PC-9 (cell line): ENCODE measurements at regions not wholly inside any gene's neighbourhood (a gene's known extent, or its start where the extent isn't known, plus 50 kb on each side); places are given as distances from the start of the nearest gene placed in this dataset.

ENCODE experiments used
- EZH2 ChIP-seq: fragments of 200-600 bp; sonication (generic); IDR thresholded peaks from 2 replicates; pipeline ENCODE4 v1.8.0; 2017; ENCODE audit warnings: antibody characterized with exemption, low read depth
- TF ChIP-seq, protein P1 (sequence below): fragments of 200-600 bp; sonication (generic); conservative IDR thresholded peaks from 2 replicates; pipeline ENCODE4 v1.6.1; 2017; ENCODE audit warnings: mixed run types, antibody characterized with exemption, mild to moderate bottlenecking, moderate library complexity

DNA sequence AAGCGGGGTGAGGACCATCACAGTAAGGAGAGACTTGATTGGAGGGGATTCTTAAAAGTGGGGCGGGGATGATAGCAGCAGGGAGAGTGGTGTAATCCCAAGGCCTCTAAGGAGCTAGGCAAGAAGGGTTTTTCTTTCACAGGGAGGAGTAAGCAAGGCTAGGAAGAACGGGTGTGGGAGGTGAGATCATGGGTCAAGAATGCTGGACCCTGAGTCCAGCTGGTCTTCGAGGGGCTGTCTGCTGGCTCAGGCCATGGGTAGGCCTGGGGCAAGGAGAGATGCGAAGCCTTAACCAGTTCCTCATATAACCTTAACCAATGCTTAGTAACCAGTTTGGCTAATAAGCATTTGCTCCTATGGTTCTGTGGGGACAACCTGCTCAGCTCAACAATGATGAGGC is 599.1 kb downstream of the NPHP4 start:
- TF ChIP-seq, protein P1, sequence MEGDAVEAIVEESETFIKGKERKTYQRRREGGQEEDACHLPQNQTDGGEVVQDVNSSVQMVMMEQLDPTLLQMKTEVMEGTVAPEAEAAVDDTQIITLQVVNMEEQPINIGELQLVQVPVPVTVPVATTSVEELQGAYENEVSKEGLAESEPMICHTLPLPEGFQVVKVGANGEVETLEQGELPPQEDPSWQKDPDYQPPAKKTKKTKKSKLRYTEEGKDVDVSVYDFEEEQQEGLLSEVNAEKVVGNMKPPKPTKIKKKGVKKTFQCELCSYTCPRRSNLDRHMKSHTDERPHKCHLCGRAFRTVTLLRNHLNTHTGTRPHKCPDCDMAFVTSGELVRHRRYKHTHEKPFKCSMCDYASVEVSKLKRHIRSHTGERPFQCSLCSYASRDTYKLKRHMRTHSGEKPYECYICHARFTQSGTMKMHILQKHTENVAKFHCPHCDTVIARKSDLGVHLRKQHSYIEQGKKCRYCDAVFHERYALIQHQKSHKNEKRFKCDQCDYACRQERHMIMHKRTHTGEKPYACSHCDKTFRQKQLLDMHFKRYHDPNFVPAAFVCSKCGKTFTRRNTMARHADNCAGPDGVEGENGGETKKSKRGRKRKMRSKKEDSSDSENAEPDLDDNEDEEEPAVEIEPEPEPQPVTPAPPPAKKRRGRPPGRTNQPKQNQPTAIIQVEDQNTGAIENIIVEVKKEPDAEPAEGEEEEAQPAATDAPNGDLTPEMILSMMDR = no peak
- no peak for TF ChIP-seq EZH2
